DND-41 (cell line): ENCODE measurements at regions not wholly inside any gene's neighbourhood (a gene's known extent, or its start where the extent isn't known, plus 50 kb on each side); places are given as distances from the start of the nearest gene placed in this dataset.

ENCODE experiments used
- ATAC-seq: fragments of 200-7000 bp; cut with Tn5 transposase; 3 replicates; pipeline ENCODE4 v1.9.1; 2021; ENCODE audit warnings: low read depth; ENCODE audit not compliant: insufficient read depth
- DNase-seq: peaks from one replicate; pipeline ENCODE4 v3.0.0-alpha.2; 2020
- H2AFZ ChIP-seq: 2 replicates; pipeline ENCODE4 v1.6.0; 2012; ENCODE audit warnings: low read depth, low read length
- H3K27ac ChIP-seq: 2 replicates; pipeline ENCODE4 v1.5.1; 2012; ENCODE audit warnings: low read length, inconsistent platforms
- H3K27me3 ChIP-seq: fragments of 200-600 bp; sonication (generic); 2 replicates; pipeline ENCODE4 v1.6.0; 2012; ENCODE audit warnings: low read length, mild to moderate bottlenecking, inconsistent platforms; ENCODE audit not compliant: insufficient read depth, poor library complexity
- H3K36me3 ChIP-seq: 2 replicates; pipeline ENCODE4 v1.5.1; 2012; ENCODE audit warnings: low read length, inconsistent platforms; ENCODE audit not compliant: insufficient read depth
- H3K4me1 ChIP-seq: 2 replicates; pipeline ENCODE4 v1.5.1; 2012; ENCODE audit warnings: mild to moderate bottlenecking, low read length; ENCODE audit not compliant: insufficient read depth
- H3K4me2 ChIP-seq: 2 replicates; pipeline ENCODE4 v1.6.0; 2012; ENCODE audit warnings: mild to moderate bottlenecking, moderate library complexity, low read length, inconsistent platforms; ENCODE audit not compliant: insufficient read depth
- H3K4me3 ChIP-seq, 2 experiments: fragments of 200-600 bp in 1 of 2; shearing (Covaris generic) in 1 of 2; 2 replicates each; pipeline ENCODE4 v1.5.1; 2012 to 2016; ENCODE audit warnings: inconsistent platforms in 2 of 2, low read length in 2 of 2, mild to moderate bottlenecking in 2 of 2, low read depth in 1 of 2, moderate library complexity in 1 of 2
- H3K79me2 ChIP-seq: 2 replicates; pipeline ENCODE4 v1.6.0; 2012; ENCODE audit warnings: low read length, inconsistent platforms; ENCODE audit not compliant: insufficient read depth
- H3K9ac ChIP-seq: 2 replicates; pipeline ENCODE4 v1.6.0; 2012; ENCODE audit warnings: low read depth, mild to moderate bottlenecking, inconsistent platforms, low read length, moderate library complexity
- H3K9me3 ChIP-seq: 2 replicates; pipeline ENCODE4 v1.5.1; 2012; ENCODE audit warnings: low read length, moderate library complexity, mild to moderate bottlenecking, inconsistent platforms; ENCODE audit not compliant: insufficient read depth, severe bottlenecking
- H4K20me1 ChIP-seq: 2 replicates; pipeline ENCODE4 v1.6.0; 2012; ENCODE audit warnings: low read length; ENCODE audit not compliant: insufficient read depth
- CTCF ChIP-seq: IDR thresholded peaks from 2 replicates; pipeline ENCODE4 v1.5.1; 2012; ENCODE audit warnings: borderline replicate concordance, low read length, moderate library complexity, mild to moderate bottlenecking; ENCODE audit not compliant: poor library complexity, severe bottlenecking; ENCODE audit errors: extremely low read depth
- EZH2 ChIP-seq: IDR thresholded peaks from 3 replicates; pipeline ENCODE4 v1.6.1; 2012; ENCODE audit warnings: borderline replicate concordance, low read depth, mild to moderate bottlenecking, moderate library complexity, low read length, inconsistent platforms; ENCODE audit not compliant: severe bottlenecking

GRCh38 chr16:11475896-11476630 lies 110.7 kb downstream of the LITAF start:
- Histone ChIP-seq H3K4me1 (no peaks in the 10 kb centered on the region), H4K20me1 (no peaks in the 10 kb centered on the region), H3K27ac (no peak overlapping the region), H3K27me3 (no peaks in the 10 kb centered on the region), H3K9ac (no peak overlapping the region), H3K9me3 (no peaks in the 10 kb centered on the region), H3K4me3 (no peak overlapping the region), H3K79me2 (no peaks in the 10 kb centered on the region), H3K4me2 (no peak overlapping the region), H3K36me3 (no peaks in the 10 kb centered on the region), H2AFZ (no peak overlapping the region)
- ATAC-seq: no peak
- DNase-seq: no peak
- TF ChIP-seq CTCF (no peak), EZH2 (no peak)

GRCh38 chr16:11476676-11477075 lies 110.0 kb downstream of the LITAF start:
- Histone ChIP-seq H3K9me3 (no peaks in the 10 kb centered on the region), H3K27me3 (no peaks in the 10 kb centered on the region), H3K36me3 (no peaks in the 10 kb centered on the region), H3K4me3 (no peak overlapping the region), H3K79me2 (no peaks in the 10 kb centered on the region), H3K9ac (no peak overlapping the region), H4K20me1 (no peaks in the 10 kb centered on the region), H3K4me2 (no peak overlapping the region), H3K27ac (no peak overlapping the region), H3K4me1 (no peaks in the 10 kb centered on the region), H2AFZ (no peak overlapping the region)
- ATAC-seq (no peak), DNase-seq (no peak)
- no peak for TF ChIP-seq CTCF
- TF ChIP-seq EZH2: no peak

GRCh38 chr16:11478431-11479119 lies 108.1 kb downstream of the LITAF start:
- Histone ChIP-seq H3K27ac (no peak overlapping the region), H3K79me2 (no peaks in the 10 kb centered on the region), H2AFZ (no peak overlapping the region), H3K4me2 (no peak overlapping the region), H4K20me1 (no peaks in the 10 kb centered on the region), H3K36me3 (no peaks in the 10 kb centered on the region), H3K9ac (no peak overlapping the region), H3K9me3 (peaks cover 2% of the 10 kb centered on the region), H3K27me3 (no peaks in the 10 kb centered on the region), H3K4me1 (no peaks in the 10 kb centered on the region), H3K4me3 (no peak overlapping the region)
- ATAC-seq: no peak
- TF ChIP-seq CTCF (no peak), EZH2 (no peak)
- no peak for DNase-seq
